Stimulated activated CD4-positive, alpha-beta T cell treated with anti-CD3 and anti-CD28 coated beads, TNF-alpha, amount 100 ng/mL, for 4 hours (primary cell): ENCODE measurements at regions not wholly inside any gene's neighbourhood (a gene's known extent, or its start where the extent isn't known, plus 50 kb on each side); places are given as distances from the start of the nearest gene placed in this dataset.
A peak's percentile ranks its signal among the peaks of the same experiment; 100 is the strongest.
"Not testable (repeated sequence)": the region's sequence is repeated elsewhere in the genome, so short reads cannot be mapped to it uniquely, and the experiment has no call there.

Source experiments
- DNase-seq, 3 experiments: peaks; one replicate each; pipeline ENCODE4 v3.0.0-alpha.2; 2020; ENCODE audit warnings: low read depth in 3 of 3

DNA sequence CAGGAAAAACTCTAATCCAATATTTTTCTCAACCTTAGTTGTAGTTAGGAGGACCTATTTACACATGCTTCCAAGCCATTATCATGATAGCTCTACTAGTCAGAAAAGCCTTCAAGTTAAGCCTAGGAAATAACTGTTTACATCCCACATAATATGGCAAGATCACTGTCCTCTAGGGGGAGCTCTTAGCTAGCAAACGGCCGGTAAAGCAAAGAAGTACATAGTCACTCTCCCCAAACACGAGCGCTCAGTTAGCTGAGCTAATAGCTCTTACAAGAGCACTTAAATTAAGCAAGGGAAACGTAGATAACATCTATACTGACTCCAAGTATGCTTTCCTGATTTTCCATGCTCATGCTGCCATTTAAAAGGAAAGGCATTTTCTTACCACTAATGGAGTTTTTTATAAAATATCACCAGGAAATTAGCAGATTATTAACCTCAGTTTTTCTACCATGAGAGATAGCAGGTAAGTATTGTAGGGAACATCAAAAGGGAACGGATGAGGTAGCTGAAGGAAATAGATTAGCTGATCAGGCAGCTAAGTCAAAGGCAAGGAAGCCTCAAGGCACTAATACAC lies 100.6 kb upstream of the PABPC3 start:
- peak in 1 of 3 experiments; percentile 28 for DNase-seq

DNA sequence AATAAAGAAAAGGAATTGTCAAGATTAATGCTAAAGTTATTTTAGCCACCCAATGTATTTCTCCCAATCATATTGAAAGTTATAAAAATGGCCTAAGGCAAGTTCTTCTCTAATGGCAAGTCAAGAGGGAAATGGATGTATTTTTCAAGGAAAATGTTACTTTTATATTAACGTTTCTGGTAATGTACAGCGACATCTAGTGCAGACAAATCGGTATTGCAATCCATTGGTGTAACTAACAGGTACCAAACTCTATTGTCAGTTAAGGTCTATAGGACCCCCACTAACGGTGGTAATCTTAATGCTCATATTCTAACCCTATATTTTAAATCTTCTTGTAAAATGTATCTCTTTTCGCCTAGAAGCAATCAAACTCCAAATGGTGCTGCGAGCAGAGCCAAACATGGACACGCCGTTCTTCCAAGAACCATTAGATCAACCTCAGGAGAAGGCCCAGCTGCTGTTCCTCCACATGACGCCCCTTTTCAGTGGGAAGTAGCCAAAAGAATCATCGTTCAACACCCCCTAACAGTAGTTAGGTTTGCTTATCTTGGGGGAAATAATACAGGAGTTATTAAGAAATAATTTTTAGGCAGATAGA lies 98.5 kb upstream of the PABPC3 start:
- no peak for DNase-seq

DNA sequence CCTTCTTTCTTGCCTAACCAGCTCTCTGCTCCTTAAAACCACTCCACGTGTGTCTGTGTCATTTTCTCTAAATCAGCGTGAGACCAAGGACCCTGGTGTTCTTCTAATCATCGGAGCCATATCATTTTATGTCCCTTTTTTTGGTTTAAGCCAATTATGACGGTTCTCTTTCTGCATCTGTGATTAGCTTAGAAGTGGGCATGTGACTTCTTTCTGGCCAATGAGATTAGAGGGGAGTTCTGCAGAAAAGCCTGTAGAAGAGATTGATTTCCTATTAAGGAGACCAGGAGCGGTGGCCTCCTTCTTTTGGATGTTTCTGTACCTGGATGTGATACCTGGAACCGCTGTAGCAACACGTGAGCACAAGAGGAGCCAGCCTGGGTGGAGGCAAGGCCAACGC lies 97.5 kb upstream of the PABPC3 start:
- DNase-seq, result no peak

DNA sequence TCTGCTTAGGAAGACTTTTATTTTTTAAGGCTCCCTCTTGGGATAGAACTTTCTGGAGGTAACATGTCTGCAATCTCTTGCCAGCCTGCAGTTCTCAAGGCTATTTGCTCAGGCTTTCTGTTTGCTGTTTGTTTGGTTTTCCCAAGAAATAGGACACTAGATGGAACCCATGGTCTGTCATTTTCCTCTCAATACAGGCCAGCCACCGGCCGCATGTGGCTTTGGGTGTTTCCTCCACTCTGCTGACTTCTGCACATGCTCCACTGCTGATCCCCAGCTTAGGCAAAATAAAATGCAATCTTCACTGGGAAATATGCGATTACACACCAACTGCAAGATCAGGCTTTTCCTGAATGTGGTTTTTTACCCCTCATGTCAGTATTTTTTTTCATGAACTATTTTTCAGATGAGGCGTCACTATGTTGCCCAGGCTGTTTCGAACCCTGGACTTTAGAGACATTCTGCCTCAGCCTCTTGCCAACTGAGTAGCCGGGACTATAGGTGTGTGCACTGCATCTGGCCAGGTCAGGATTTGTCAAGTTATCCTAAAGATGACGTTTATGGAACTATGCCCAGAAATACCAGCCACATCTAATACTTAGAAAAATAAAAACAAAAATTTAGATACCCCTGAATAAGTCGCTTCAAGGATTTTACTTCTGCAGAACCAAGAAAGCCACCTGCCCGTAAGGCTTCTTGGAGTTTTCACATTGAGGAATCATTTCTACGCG lies 94.3 kb upstream of the PABPC3 start:
- no peak for DNase-seq

DNA sequence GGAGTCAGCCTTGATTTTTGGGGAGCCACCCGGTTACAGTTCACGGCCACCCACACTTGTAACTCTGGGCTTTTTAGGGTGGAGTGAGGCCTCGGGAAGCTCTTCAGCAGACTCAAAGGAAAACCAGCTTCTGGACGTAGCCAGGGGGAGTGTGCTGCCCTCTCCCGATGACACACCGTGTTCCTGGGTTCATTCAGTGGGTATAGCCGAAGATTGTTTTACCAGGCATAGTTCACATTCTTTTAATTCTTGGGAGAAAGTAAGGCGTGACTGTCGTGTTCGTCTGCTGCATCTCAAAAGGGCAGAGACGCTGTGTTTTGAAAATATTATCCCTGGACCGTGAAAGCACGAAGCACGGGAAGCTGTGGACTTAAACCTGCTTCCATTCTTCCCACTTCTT lies 93.6 kb upstream of the PABPC3 start:
- not testable (repeated sequence) for DNase-seq

DNA sequence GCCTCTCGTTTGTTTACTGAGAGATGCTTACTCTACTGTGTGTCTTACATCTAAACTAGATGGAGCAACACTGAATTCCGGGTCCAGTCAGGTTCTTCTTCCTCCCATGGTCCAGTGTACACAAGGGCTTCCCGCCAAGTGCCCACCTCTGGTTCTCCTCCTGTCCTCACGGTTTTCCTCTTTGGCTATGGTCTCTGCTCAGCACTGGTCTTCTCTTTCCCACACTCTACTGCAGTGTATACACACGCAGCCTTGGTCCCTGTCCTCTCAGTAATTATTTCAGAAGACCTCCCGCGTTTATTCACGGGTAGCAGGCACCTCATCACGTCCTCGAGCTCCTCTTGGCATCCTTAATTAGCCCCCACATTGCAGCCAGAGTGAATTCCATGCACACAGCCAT lies 91.4 kb upstream of the PABPC3 start:
- not testable (repeated sequence) for DNase-seq

DNA sequence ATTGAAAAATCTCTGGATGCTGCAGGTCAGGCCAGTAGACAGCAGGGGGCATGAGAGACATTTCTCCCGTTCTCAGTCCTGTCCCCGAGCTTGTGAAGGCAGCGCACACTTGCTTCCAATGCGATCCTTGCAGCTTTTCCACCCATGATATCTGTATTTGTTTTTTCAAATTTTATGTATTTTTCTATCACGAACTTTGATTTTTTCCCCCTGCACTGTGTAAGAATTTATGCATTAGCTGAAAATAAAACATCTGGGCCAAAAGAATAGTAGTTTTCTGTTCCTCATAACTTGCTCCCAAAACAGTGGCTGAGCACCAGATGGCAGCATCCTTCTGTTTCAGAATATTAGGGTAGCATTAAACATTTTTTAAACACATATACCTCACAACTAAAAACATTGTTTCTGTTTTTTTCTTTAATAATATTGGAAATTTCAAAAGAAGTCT lies 90.9 kb upstream of the PABPC3 start:
- not testable (repeated sequence) for DNase-seq

DNA sequence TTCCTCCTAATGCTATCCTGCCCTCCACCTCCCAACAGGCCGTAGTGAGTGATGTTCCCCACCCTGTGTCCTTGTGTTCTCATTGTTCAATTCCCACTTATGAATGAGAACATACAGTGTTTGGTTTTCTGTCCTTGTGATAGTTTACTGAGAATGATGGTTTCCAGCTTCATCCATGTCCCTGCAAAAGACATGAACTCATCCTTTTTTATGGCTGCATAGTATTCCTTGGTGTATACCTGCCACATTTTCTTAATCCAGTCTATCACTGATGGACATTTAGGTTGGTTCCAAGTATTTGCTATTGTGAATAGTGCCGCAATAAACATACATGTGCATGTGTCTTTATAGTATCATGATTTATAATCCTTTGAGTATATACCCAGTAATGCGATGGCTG lies 88.5 kb upstream of the PABPC3 start:
- DNase-seq, result not testable (repeated sequence)

DNA sequence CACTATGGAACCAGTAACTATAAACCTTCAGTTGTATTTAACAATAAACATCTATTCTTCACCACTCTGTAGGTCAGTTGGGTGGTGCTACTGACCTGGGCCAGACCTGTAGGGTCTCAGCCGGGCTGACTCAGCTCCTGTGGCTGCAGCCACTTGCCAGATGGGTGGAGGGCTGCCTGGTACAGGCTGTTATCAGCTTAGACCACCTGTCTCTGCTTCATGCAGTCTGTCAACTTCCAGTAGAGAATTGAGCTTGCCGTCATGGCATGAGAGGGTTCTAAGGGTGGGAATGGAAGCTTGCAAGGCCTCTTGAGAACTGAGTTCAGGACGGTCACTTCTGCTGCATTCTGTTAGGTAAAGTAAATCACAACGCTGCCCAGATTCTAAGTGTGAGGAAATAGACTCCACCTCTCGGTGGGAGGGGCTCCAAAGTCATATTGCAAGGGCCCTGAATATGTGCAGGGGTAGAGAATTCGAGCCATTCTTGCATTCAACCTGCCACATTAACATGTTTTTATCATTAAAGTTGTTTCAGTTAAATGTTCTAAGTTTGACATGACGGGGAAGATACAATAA lies 81.5 kb upstream of the PABPC3 start:
- DNase-seq, result not testable (repeated sequence)

DNA sequence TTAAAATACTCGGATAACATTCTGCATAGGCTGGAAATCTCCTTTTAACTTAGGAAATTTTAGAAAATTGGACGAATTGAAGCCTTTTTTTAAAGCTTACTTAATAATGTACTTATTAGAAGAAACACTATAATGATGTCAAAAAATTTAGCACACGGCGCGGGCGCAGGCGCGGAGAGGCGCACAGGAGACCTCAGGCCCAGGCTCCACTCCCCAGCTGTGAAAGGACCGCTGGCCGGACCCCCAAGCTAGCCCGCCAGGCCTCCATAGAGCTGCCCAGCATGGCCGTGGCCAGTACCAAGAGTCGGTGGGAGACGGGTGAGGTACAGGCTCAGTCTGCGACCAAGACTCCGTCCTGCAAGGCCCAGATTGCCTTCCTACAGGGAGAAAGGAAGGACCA lies 78.8 kb upstream of the PABPC3 start:
- DNase-seq, result not testable (repeated sequence)

DNA sequence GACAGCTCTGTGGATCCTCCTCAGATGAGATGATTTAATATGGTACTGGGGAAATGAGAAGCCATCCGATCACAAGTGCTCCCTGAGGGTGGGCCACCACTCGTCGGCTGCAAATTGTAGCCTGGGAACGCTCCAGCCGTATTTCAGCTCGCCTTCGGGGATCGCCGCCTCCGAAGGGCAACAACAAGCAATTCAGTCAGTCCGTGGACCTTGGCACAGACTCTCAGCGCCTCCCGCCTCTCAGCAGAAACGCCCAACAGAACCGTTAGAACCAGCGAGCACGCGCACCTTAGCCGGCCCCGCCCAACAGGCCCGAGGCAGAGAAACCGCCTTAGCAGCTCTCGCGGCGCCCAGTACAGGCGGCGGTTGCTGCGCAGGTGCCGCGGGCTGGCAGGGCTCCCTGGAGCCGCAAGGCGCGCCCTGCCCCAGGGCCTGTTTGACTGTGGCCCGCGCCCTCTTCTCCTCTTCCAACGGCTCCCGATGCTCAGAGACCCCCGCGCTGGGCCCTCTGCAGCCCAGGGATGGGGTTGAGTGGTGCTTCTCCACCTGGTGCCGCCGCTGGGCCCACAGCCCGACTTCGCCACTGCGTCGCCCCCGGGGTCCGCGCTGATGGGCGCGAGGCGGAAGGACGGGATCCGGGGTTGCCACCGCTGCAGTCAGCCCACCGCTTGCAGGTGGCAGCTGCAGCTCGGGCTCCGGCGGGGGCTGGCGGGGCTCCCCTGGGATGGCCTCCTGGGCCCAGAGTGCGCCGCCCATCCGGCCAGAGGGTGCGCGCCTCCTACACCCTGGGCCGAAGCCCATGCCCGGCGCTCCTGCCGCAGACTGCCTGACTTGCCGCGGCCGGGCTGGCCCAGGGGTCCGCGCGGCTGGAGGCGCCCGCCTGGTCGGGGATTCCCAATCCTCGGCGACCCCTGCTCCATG lies 77.9 kb upstream of the PABPC3 start:
- peak in 2 of 3 experiments; percentile 25 to 27 for DNase-seq

DNA sequence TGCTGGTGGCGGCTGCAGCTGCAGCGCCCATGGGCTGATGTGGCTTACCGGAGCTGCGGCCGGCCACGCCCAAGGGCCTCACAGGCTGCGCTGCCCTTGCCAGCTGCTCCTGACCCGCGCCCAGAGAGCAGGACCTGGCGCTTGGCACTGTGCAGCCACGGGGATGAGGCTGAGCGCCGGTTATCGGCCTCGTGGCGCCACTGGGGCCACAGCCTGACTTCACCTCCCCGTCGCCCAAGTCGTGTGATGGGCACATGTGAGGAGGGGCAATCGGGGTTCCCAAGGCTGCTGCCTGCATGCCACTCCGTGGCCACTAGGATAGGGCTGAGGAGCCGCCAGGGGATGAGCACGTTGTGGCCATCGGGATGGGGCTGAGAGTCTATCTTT lies 77.2 kb upstream of the PABPC3 start:
- no peak for DNase-seq

DNA sequence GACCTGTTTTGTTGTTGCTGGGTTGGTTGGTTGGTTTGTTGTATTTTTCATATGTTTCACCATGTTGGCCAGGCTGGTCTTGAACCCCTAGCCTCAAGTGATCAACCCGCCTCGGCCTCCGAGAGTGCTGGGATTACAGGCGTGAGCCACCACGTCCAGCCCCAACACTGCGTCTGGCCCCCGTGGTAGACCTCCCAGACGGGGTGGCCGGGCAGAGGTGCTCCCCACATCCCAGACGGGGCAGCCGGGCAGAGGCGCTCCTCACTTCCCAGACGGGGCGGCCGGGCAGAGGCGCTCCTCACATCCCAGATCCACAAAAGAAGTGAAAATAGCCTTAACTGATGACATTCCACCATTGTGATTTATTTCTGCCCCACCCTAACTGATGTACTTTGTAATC lies 76.2 kb upstream of the PABPC3 start:
- DNase-seq, result not testable (repeated sequence)

DNA sequence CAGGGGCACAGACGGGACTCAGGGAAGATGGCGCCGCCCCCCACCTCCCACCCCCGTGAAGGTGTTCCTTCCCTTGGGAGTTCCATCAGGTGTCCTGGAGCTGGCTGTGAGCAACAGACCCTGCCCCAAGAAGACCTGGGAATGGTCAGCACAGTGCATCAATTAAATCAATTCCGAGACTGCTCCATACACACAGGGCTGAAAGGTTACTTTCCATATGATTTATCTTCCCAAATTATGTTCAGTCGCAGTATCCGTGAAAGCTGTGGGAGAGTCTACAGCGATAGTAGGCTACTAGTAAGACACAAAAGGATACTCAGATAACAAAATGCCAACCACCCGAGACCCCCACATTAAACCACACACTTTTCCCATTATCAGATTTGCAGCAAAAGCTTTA lies 71.8 kb upstream of the PABPC3 start:
- DNase-seq, result no peak

DNA sequence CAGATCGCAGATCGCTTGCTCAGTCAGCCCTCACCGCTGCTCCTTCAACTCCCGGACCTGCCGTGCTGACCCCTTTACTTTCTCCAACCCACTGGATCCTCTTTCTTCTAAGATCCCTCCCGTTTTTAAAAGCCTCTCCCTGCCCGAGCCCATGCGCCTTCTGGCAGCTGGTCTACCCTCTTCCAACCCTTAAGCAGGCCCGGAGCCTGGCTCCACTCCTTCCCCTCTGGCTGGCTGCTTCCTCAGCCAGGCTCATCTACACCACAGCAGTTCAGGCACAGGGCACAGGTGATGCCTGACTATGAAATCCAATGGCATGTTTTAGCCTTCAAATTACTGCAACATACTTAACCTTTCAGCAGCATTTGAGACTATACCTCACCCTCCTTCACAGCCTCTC lies 63.8 kb upstream of the PABPC3 start:
- DNase-seq, result no peak

DNA sequence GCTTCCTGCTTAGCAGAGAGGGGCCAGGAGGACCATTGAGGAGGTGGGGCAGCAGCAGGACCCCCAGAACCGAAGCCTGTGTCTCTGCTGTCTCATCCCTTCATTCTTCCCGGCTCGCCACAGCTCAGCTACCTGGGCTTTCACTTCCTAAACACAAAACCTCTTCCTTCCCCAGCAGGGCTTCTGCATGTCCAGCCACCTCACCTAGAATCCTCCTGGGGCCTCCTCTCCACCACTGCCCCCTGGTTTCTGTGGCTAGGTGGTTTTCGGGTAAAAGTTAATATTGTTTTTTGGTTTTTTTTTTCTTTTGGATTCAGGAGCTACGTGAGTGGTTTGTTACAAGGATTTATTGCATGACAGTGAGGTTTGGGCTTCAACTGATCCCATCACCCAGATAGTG lies 61.8 kb upstream of the PABPC3 start:
- DNase-seq, result no peak

DNA sequence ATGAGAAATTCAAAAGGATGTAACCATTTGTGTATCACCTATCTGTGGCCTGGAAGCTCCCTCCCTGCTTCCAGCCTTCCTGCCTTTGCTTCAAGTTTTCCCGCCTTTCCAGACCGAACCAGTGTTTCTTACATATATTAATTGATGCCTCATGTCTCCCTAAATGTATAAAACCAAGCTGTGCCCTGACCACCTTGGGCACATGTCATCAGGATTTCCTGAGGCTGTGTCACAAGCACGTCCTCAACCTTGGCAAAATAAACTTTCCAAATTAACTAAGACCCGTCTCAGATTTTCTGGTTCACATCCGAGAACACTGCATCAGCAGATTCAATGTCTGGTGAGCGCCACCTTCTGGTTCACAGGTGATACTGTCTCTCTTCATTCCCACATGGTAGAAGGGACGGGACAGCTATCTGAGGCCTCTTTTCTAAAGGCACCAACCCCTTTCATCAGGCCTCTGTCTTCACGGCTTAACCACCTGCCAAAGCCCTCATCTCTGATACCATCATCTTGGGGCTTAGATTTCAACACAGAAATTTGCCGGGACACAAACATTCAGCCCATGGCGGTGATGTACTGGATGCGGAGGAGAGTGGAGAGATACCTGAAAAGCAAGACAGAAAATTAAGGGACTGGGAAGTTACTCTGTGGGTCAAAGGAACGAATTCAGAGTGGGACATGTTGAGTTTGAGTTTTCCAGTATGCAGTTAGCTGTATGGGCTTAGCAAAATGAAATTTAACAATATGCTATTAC lies 58.7 kb upstream of the PABPC3 start:
- no peak for DNase-seq

DNA sequence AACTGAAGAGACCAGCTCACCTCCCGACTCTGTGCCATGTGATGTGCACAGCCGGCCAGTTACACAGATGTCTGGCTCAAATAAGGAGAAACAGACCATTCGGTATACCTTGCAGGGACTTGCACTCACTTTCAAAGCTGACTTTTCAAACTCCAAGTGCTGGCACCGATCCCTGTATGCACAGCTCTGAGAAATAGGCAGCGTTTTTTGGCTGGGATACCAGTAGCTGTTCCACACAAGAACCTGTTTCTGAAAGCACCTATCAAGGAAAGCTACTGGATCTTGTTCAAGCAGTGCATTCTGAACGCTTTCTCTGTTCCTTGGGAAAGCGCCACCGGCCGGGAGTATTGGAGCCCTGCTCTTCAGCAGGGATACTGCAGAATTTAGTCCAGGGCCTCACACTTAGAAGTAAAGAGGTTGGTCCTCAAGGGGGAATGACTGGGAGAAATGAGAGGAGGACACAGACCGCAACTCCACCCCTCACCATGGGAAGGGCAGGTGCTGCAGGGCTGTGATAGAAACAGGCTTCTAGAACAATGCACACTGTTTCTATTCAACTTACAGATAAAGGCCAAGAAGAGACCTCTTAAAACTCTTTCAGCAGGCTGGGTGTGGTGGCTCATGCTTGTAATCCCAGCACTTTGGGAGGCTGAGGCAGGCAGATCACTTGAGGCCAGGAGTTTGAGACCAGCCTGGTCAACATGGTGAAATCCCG lies 53.6 kb upstream of the PABPC3 start:
- no peak for DNase-seq

DNA sequence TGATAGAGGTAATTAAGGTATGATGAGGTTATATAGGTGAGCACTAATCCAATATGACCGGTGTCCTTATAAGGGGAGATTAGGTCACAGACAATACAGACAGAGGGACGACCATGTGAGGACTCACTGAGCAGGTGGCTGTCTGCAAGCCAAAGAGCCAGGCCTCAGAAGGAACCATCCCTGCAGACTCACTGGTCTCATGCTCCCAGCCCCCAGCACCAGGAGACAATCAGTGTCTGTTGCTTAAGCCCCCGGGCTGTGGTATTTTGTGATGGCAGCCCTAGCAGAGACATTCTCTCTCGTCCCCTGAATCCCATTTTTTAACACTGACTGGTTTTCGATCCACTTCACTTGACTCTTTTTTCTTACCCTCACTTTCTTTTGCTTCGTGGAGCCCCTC lies 51.9 kb upstream of the PABPC3 start:
- DNase-seq, result no peak
